GM12865 (cell line): ENCODE measurements at regions not wholly inside any gene's neighbourhood (a gene's known extent, or its start where the extent isn't known, plus 50 kb on each side); places are given as distances from the start of the nearest gene placed in this dataset.
"Not testable (repeated sequence)": the region's sequence is repeated elsewhere in the genome, so short reads cannot be mapped to it uniquely, and the experiment has no call there.

Experiments
- DNase-seq: peaks from one replicate; pipeline ENCODE4 v3.0.0; 2010; ENCODE audit warnings: low read depth
- H3K4me3 ChIP-seq: 2 replicates; pipeline ENCODE4 v1.5.1; 2011; ENCODE audit warnings: mild to moderate bottlenecking, low read depth, low read length, control low read depth
- TF ChIP-seq, protein P1 (sequence below): IDR thresholded peaks from 2 replicates; pipeline ENCODE4 v1.5.1; 2011; ENCODE audit warnings: low read length, control low read depth, low read depth, inconsistent platforms; ENCODE audit not compliant: insufficient read depth; ENCODE audit errors: missing control alignments

DNA sequence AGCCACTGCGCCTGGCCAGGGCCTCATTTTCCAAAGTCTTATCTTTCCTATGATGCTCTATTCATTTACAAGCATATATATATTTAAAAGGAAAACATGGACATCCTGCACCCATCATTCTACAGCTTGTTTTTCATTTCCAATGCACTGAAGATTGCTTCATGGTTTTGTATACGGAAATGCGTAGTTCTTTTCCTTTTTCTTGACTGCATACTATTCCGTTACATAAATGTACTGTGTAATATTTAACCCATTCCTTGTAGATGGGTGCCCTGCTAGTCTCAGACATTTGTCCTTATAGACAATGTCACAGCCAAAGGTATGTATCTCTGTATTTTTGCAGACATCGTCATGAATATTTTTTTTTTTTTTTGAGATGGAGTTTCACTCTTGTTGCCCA lies 257.0 kb downstream of the ASMT start:
- no peak overlapping the region for H3K4me3 ChIP-seq
- TF ChIP-seq, protein P1, sequence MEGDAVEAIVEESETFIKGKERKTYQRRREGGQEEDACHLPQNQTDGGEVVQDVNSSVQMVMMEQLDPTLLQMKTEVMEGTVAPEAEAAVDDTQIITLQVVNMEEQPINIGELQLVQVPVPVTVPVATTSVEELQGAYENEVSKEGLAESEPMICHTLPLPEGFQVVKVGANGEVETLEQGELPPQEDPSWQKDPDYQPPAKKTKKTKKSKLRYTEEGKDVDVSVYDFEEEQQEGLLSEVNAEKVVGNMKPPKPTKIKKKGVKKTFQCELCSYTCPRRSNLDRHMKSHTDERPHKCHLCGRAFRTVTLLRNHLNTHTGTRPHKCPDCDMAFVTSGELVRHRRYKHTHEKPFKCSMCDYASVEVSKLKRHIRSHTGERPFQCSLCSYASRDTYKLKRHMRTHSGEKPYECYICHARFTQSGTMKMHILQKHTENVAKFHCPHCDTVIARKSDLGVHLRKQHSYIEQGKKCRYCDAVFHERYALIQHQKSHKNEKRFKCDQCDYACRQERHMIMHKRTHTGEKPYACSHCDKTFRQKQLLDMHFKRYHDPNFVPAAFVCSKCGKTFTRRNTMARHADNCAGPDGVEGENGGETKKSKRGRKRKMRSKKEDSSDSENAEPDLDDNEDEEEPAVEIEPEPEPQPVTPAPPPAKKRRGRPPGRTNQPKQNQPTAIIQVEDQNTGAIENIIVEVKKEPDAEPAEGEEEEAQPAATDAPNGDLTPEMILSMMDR: no peak
- DNase-seq: no peak

DNA sequence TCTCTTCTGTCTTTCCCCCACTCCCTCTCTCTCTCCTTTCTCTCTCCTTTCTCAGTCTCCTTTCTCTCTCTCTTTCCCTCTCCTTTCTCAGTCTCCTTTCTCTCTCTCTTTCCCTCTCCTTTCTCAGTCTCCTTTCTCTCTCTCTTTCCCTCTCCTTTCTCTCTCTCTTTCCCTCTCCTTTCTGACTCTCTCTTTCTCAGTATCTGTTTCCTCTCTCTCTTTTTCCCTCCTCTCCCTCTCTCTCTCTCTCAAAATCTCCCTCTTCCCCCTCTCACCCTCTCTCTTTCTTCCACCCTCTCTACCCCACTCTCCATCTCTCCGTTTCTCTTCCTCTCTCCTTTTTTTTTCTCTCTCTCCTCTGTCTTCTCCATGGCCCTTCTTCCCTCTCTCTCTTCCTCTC lies 258.8 kb downstream of the ASMT start:
- DNase-seq: no peak
- no peak overlapping the region for H3K4me3 ChIP-seq
- TF ChIP-seq, protein P1: no peak

DNA sequence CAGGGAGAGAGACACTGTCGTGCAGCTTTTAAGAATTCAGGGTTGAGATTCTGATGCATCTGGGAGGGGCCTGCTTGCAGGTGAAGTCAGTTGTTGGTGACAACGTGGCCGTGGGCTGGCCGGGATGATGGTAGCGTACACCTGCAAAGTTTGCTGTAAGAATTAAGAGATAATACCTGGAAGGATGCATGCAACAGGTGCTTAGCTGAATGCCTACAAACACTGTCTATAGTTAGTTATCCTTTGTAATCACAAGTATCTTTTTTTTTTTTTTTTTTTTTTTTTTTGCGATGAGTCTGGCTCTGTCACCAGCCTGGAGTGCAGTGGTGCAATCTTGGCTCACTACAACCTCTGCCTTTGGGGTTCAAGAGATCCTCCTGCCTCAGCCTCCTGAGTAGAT lies 259.6 kb downstream of the ASMT start:
- H3K4me3 ChIP-seq: no peak overlapping the region
- TF ChIP-seq, protein P1: no peak
- DNase-seq: no peak

DNA sequence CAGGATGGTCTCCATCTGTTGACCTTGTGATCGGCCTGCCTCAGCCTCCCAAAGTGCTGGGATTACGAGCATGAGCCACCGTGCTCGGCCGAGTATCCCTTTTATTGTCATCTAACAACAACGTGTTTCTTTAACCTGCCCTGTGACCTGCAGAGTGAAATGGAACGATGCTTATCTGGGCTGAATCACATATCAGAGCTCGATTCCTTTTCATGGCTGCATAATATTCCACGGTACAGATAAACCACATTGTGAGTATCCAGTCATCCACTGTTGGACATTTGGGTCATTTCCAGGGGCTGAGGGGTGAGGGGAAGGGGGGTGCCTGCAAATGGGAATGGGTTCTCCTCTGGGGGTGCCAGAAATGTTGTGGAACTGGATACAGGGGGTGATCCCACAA lies 260.0 kb downstream of the ASMT start:
- DNase-seq: no peak
- TF ChIP-seq, protein P1: no peak
- H3K4me3 ChIP-seq: no peak overlapping the region

DNA sequence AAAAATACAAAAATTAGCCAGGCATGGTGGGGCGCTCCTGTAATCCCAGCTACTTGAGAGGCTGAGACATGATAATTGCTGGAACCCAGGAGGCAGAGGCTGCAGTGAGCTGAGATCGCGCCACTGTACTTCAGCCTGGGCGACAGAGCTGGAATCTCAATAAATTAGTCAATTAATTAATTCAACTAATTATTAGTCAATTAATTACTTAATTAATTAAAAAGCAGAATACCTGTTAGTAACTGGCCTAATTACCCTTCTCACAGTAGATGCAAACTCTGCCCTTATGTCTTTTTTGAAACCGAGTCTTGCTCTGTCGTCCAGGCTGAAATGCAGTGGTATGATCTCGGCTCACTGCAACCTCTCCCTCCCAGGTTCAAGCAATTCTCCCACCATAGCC lies 261.2 kb downstream of the ASMT start:
- TF ChIP-seq, protein P1: no peak

DNA sequence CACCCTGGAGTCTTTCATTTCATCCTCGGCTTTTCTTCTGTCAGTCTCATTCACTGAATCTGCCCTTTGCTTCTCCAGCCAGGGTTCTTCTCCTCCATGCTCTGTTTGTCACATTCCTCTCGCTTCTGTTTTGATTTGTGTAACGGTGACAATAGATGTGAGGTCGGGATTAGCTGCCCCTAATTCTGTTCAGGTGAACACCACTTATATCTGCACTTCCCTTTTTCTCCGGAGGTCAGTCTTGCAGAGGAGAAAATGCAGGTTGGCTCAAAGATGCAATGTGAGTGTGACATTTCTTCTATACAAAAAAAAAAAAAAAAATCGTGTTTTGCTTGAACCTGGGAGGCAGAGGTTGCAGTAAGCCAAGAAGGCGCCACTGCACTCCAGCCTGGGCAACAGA lies 262.9 kb downstream of the ASMT start:
- no peak for DNase-seq
- TF ChIP-seq, protein P1: no peak
- no peak overlapping the region for H3K4me3 ChIP-seq

More for the DNA sequence above, 261.2 kb downstream of the ASMT start:
- H3K4me3 ChIP-seq: no peak overlapping the region
- DNase-seq: no peak

DNA sequence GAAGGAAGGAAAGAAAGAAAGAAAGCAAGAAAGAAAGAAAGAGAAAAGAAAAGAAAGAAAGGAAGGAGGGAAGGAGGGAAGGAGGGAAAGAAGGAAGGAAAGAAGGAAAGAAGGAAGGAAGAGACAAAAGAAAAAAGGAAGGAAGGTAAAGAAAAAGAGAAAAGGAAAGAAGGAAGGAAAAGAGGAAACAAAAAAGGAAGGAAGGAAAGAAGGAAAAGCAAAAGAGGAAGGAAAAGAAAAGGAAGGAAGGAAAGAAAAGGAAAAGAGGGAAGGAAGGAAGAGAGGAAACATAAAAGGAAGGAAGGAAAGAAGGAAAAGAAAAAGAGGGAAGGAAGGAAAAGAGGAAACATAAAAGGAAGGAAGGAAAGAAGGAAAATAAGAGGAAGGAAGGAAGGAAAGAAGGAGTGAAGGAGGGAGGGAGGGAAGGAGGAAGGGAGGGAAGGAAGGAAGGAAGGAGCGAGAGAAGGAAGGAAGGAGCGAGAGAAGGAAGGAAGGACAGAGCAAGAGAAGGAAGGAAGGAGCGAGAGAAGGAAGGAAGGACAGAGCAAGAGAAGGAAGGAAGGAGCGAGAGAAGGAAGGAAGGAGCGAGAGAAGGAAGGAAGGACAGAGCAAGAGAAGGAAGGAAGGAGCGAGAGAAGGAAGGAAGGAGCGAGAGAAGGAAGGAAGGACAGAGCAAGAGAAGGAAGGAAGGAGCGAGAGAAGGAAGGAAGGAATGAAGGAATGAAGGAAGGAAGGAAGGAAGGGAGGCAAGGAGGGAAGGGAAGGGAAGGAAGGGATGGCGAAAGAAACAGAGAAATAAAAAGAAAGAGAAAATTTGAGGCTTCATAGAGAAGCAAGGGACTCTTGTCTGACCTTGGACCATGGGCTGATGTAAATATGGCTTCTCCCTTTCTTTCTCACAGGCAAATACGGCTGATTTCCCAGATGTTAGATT lies 266.3 kb downstream of the ASMT start:
- not testable (repeated sequence) for DNase-seq, H3K4me3 ChIP-seq
